DND-41 (cell line): ENCODE measurements at regions not wholly inside any gene's neighbourhood (a gene's known extent, or its start where the extent isn't known, plus 50 kb on each side); places are given as distances from the start of the nearest gene placed in this dataset.

ENCODE experiments used
- ATAC-seq: fragments of 200-7000 bp; cut with Tn5 transposase; 3 replicates; pipeline ENCODE4 v1.9.1; 2021; ENCODE audit warnings: low read depth; ENCODE audit not compliant: insufficient read depth
- DNase-seq: peaks from one replicate; pipeline ENCODE4 v3.0.0-alpha.2; 2020
- H2AFZ ChIP-seq: 2 replicates; pipeline ENCODE4 v1.6.0; 2012; ENCODE audit warnings: low read depth, low read length
- H3K27ac ChIP-seq: 2 replicates; pipeline ENCODE4 v1.5.1; 2012; ENCODE audit warnings: low read length, inconsistent platforms
- H3K27me3 ChIP-seq: fragments of 200-600 bp; sonication (generic); 2 replicates; pipeline ENCODE4 v1.6.0; 2012; ENCODE audit warnings: low read length, mild to moderate bottlenecking, inconsistent platforms; ENCODE audit not compliant: insufficient read depth, poor library complexity
- H3K36me3 ChIP-seq: 2 replicates; pipeline ENCODE4 v1.5.1; 2012; ENCODE audit warnings: low read length, inconsistent platforms; ENCODE audit not compliant: insufficient read depth
- H3K4me1 ChIP-seq: 2 replicates; pipeline ENCODE4 v1.5.1; 2012; ENCODE audit warnings: mild to moderate bottlenecking, low read length; ENCODE audit not compliant: insufficient read depth
- H3K4me2 ChIP-seq: 2 replicates; pipeline ENCODE4 v1.6.0; 2012; ENCODE audit warnings: mild to moderate bottlenecking, moderate library complexity, low read length, inconsistent platforms; ENCODE audit not compliant: insufficient read depth
- H3K4me3 ChIP-seq, 2 experiments: fragments of 200-600 bp in 1 of 2; shearing (Covaris generic) in 1 of 2; 2 replicates each; pipeline ENCODE4 v1.5.1; 2012 to 2016; ENCODE audit warnings: inconsistent platforms in 2 of 2, low read length in 2 of 2, mild to moderate bottlenecking in 2 of 2, low read depth in 1 of 2, moderate library complexity in 1 of 2
- H3K79me2 ChIP-seq: 2 replicates; pipeline ENCODE4 v1.6.0; 2012; ENCODE audit warnings: low read length, inconsistent platforms; ENCODE audit not compliant: insufficient read depth
- H3K9ac ChIP-seq: 2 replicates; pipeline ENCODE4 v1.6.0; 2012; ENCODE audit warnings: low read depth, mild to moderate bottlenecking, inconsistent platforms, low read length, moderate library complexity
- H3K9me3 ChIP-seq: 2 replicates; pipeline ENCODE4 v1.5.1; 2012; ENCODE audit warnings: low read length, moderate library complexity, mild to moderate bottlenecking, inconsistent platforms; ENCODE audit not compliant: insufficient read depth, severe bottlenecking
- H4K20me1 ChIP-seq: 2 replicates; pipeline ENCODE4 v1.6.0; 2012; ENCODE audit warnings: low read length; ENCODE audit not compliant: insufficient read depth
- CTCF ChIP-seq: IDR thresholded peaks from 2 replicates; pipeline ENCODE4 v1.5.1; 2012; ENCODE audit warnings: borderline replicate concordance, low read length, moderate library complexity, mild to moderate bottlenecking; ENCODE audit not compliant: poor library complexity, severe bottlenecking; ENCODE audit errors: extremely low read depth
- EZH2 ChIP-seq: IDR thresholded peaks from 3 replicates; pipeline ENCODE4 v1.6.1; 2012; ENCODE audit warnings: borderline replicate concordance, low read depth, mild to moderate bottlenecking, moderate library complexity, low read length, inconsistent platforms; ENCODE audit not compliant: severe bottlenecking

- Histone ChIP-seq H3K79me2 (no peaks in the 10 kb centered on the region), H3K27me3 (no peaks in the 10 kb centered on the region), H3K9me3 (no peaks in the 10 kb centered on the region), H3K4me2 (no peak overlapping the region), H3K9ac (no peak overlapping the region), H3K4me1 (no peaks in the 10 kb centered on the region), H3K27ac (no peak overlapping the region), H4K20me1 (no peaks in the 10 kb centered on the region), H2AFZ (no peak overlapping the region), H3K4me3 (no peak overlapping the region), H3K36me3 (no peaks in the 10 kb centered on the region)
- no peak for DNase-seq
- ATAC-seq, result no peak
- no peak for TF ChIP-seq EZH2
- no peak for TF ChIP-seq CTCF
Measured at GRCh38 chr7:81606078-81606863, 163.6 kb downstream of the HGF start.

DNA sequence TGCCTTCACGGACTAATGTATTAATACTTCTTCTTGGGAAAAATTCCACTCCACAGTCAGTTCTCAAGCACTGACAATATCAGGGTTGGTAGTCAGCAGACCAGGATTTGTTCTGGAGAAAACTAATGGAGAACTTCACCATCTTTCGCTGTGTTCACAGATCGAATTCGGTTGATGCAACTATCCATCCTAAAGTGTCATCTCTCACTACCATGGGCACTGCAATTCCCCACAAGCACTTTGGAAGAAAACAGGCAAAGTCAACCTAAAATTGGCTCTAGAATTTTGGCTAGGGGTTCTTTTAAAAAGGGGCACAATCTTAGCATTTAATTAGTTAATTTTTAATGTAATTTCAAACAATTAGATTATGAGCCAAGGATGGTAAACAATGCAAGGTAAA is 164.4 kb downstream of the HGF start:
- Histone ChIP-seq H3K79me2 (no peaks in the 10 kb centered on the region), H2AFZ (no peak overlapping the region), H3K4me1 (no peaks in the 10 kb centered on the region), H3K4me2 (no peak overlapping the region), H3K36me3 (no peaks in the 10 kb centered on the region), H3K4me3 (no peak overlapping the region), H3K27ac (no peak overlapping the region), H3K9me3 (no peaks in the 10 kb centered on the region), H3K9ac (no peak overlapping the region), H3K27me3 (no peaks in the 10 kb centered on the region), H4K20me1 (no peaks in the 10 kb centered on the region)
- TF ChIP-seq CTCF, result no peak
- no peak for TF ChIP-seq EZH2
- DNase-seq (no peak), ATAC-seq (no peak)

DNA sequence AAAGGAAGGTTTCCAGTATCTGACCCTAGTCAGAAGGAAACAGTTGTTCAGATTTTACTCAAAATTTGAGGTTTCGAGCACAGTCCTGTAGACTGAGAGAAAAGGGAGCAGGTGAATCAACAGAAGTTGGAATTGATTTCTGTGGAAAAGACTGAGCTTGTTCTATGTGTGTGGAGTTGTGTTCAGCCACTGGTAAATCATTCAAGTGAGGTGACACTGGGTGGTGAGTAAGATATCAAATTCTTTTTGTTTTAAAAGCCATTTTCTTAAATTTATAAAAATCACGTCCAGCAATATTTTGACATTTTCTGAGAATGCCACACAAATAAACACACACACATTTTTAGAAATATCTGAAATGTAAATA is 165.1 kb downstream of the HGF start:
- no peak overlapping the region for H3K4me3 ChIP-seq
- no peak for ATAC-seq
- no peak overlapping the region for H3K27ac ChIP-seq
- DNase-seq, result no peak
- no peaks in the 10 kb centered on the region for H3K9me3 ChIP-seq
- no peak overlapping the region for H2AFZ ChIP-seq
- no peak overlapping the region for H3K4me2 ChIP-seq
- no peaks in the 10 kb centered on the region for H3K79me2 ChIP-seq
- H4K20me1 ChIP-seq, result no peaks in the 10 kb centered on the region
- no peak overlapping the region for H3K9ac ChIP-seq
- H3K4me1 ChIP-seq, result no peaks in the 10 kb centered on the region
- H3K27me3 ChIP-seq, result no peaks in the 10 kb centered on the region
- no peaks in the 10 kb centered on the region for H3K36me3 ChIP-seq
- no peak for TF ChIP-seq EZH2
- no peak for TF ChIP-seq CTCF
